ENCODE measurements at regions not wholly inside any gene's neighbourhood (a gene's known extent, or its start where the extent isn't known, plus 50 kb on each side); places are given as distances from the start of the nearest gene placed in this dataset.

DNA sequence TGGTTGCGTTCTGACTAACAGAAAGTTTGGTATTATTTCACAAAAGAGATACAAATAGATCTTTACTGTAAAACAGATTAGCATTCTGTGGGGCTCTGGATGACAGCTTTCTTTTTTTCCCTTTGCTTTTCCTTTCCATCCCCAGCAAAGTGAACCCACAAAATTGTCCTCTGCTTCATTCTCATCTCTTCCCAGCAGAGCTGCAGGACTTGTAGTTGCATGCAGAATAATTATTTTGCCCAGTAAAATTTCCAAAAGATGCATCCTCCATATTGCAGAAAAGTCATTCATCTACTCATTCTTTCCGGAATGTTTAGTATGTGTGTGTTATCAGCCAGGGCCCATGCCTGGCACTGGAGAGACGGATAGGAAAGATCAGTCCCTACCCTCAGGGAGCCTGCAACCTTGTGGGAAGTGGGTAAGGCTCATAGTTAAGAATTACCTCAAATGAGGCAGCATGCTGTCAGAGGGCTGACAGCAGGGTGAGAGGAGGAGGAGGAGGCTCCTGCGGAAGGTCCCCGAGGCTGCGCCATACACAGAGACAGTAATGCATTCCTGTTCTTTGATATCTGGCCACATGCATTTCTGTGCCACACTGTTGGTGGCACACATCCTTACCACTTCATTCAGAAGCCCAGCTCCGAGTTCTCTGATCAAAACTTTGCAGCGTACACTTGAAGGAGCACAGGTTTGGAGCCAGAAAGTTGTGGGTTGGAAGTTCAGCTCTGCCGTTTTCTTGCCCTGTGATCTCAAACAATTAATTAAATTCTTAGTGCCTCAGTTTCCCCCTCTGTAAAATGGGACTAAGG, 225.4 kb downstream of the MYCN start:
- Histone ChIP-seq H3K4me3 (no peak overlapping the region), H3K27ac (no peak overlapping the region), H3K9me3 (no peaks in the 10 kb centered on the region), H3K4me1 (no peaks in the 10 kb centered on the region), H3K36me3 (ENCODE audit: low read depth, missing control alignments) (no peaks in the 10 kb centered on the region), H3K27me3 (no peaks in the 10 kb centered on the region)
- TF ChIP-seq, protein P1, sequence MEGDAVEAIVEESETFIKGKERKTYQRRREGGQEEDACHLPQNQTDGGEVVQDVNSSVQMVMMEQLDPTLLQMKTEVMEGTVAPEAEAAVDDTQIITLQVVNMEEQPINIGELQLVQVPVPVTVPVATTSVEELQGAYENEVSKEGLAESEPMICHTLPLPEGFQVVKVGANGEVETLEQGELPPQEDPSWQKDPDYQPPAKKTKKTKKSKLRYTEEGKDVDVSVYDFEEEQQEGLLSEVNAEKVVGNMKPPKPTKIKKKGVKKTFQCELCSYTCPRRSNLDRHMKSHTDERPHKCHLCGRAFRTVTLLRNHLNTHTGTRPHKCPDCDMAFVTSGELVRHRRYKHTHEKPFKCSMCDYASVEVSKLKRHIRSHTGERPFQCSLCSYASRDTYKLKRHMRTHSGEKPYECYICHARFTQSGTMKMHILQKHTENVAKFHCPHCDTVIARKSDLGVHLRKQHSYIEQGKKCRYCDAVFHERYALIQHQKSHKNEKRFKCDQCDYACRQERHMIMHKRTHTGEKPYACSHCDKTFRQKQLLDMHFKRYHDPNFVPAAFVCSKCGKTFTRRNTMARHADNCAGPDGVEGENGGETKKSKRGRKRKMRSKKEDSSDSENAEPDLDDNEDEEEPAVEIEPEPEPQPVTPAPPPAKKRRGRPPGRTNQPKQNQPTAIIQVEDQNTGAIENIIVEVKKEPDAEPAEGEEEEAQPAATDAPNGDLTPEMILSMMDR (IDR thresholded peaks at IDR 0.05) = no peak
- intact Hi-C loops (cut with DNase I; ENCODE audit: low total_unique reads) = no loop called here
- 85 to 86% methylated on average over 8 to 9 of the region's 9 CpGs for WGBS, 2 donors
- DNase-seq = no peak

DNA sequence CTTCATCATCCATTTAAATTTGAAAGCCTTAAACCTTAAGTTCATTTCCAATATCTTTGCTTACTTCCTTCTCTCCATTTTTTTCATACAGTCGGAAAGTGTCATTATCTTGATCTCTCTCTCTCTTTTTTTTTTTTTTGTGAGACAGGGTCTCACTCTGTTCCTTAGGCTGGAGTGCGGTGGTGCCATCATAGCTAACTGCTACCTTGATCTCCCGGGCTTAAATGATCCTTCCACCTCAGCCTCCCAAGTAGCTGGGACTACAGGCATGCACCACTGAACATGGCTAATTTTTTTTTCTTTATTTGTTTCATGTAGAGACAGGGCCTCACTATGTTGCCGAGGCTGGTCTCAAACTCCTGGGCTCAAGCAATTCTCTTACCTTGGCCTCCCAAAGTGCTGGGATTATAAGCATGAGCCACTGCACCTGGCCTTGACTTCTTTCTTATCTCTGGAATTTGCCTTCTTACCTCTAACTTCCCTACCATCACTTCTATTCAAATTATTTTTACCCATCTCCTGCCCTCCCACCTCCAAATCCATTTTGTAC, 222.2 kb downstream of the MYCN start:
- WGBS, 2 donors = 77 to 85% methylated on average over 4 of the region's 4 CpGs
- Histone ChIP-seq H3K27ac (no peak overlapping the region), H3K4me1 (no peaks in the 10 kb centered on the region), H3K9me3 (no peaks in the 10 kb centered on the region), H3K36me3 (ENCODE audit: low read depth, missing control alignments) (no peaks in the 10 kb centered on the region), H3K4me3 (no peak overlapping the region), H3K27me3 (no peaks in the 10 kb centered on the region)
- no peak for TF ChIP-seq POLR2A (IDR thresholded peaks at IDR 0.05)
- TF ChIP-seq, protein P1 (IDR thresholded peaks at IDR 0.05) = no peak
- intact Hi-C loops (cut with DNase I; ENCODE audit: low total_unique reads) = no loop called here
- no peak for DNase-seq

DNA sequence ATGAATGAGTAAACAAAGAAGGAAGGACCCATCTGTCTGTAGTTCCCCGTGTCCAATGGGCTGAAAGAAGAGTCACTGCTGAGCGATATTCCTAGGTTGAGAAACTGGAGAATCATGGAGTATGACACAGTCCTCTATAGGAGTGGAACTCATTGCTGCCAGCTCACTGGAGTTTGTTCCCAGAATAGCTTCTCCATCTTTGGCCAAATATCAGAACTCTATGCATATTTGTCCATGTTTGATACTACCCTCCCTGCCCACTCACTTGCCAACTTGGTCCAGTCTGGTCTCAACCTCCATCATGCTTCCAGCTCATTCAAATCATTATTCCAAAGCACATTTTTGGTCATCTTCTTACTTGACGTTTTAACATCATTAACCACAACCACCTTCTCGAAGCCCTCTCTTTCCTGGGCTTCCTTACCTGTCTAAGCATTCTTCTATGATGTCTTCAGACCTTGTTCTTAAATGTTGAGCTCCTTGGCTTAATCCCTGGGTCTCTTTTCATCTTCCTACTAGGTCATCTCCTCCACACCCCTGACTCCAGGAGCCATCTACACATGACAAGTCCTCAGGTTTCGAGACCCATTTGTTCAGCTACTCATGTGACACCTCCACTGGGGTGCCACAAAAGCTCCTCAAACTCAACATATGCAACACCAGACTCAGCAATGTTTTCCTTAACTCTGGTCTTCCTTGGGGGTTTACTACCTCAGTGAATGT, 221.6 kb downstream of the MYCN start:
- intact Hi-C loops (cut with DNase I; ENCODE audit: low total_unique reads) = no loop called here
- Histone ChIP-seq H3K27ac (no peak overlapping the region), H3K4me1 (no peaks in the 10 kb centered on the region), H3K27me3 (no peaks in the 10 kb centered on the region), H3K36me3 (ENCODE audit: low read depth, missing control alignments) (no peaks in the 10 kb centered on the region), H3K9me3 (no peaks in the 10 kb centered on the region), H3K4me3 (no peak overlapping the region)
- no peak for TF ChIP-seq POLR2A (IDR thresholded peaks at IDR 0.05)
- TF ChIP-seq, protein P1 (IDR thresholded peaks at IDR 0.05) = no peak
- DNase-seq = no peak
- WGBS, 2 donors = 93% methylated on average over 5 of the region's 5 CpGs

DNA sequence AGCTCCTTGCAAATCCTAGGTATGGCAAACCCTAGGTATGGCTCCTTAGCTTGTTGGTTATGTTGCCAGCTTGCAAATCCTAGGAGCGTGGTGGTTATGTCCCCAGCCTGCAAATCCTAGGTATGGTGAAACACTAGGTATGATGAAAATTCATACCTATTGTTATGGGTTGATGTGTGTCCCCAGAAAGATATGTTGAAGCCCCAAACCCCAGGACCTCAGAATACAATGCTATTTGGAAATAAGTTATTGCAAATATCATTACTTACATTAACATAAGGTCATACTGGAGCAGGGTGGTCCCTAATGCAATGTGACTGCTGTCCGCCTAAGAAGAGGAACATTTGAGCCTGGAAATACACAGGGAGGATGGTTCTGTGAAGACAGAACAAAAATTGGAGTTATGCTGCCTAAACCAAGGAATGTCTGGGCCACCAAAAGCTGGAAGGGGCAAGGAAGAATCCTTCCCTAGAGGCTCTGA, 220.8 kb downstream of the MYCN start:
- Histone ChIP-seq H3K4me1 (no peaks in the 10 kb centered on the region), H3K27ac (no peak overlapping the region), H3K9me3 (no peaks in the 10 kb centered on the region), H3K36me3 (ENCODE audit: low read depth, missing control alignments) (no peaks in the 10 kb centered on the region), H3K4me3 (no peak overlapping the region), H3K27me3 (no peaks in the 10 kb centered on the region)
- DNase-seq = no peak
- WGBS, 2 donors = 48 to 95% methylated on average over 1 to 2 of the region's 2 CpGs
- TF ChIP-seq, protein P1 (IDR thresholded peaks at IDR 0.05) = no peak
- no peak for TF ChIP-seq POLR2A (IDR thresholded peaks at IDR 0.05)
- intact Hi-C loops (cut with DNase I; ENCODE audit: low total_unique reads) = no loop called here
